HG03025 (cell line): ENCODE measurements at regions not wholly inside any gene's neighbourhood (a gene's known extent, or its start where the extent isn't known, plus 50 kb on each side); places are given as distances from the start of the nearest gene placed in this dataset.
A peak's percentile ranks its signal among the peaks of the same experiment; 100 is the strongest.
"Not testable (repeated sequence)": the region's sequence is repeated elsewhere in the genome, so short reads cannot be mapped to it uniquely, and the experiment has no call there.

Experiments used
- ATAC-seq: cut with Tn5 transposase; IDR thresholded peaks from one replicate; pipeline ENCODE4 v1.9.1; 2021; ENCODE audit warnings: mild to moderate bottlenecking, moderate library complexity; ENCODE audit not compliant: unreplicated experiment, low FRiP score

DNA sequence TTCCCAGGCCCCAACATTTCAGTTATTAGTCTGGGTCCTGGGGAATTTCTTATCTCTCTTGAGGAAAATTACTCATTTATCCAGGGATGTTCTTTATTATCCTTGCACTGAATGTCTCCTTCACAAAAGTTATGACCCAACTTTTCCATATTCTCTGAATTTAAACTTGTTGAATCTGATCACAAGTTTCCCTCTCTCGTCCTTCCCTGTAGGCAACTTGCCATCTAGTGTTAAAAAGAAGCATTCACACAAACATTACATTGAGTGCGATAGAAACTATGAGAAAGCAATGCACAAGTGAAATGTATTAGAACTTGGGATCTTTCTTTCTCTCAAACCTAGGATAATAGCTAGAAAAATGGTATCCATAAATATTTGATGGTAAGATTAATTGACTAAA lies 608.4 kb downstream of the FSCB start:
- no peak for ATAC-seq

DNA sequence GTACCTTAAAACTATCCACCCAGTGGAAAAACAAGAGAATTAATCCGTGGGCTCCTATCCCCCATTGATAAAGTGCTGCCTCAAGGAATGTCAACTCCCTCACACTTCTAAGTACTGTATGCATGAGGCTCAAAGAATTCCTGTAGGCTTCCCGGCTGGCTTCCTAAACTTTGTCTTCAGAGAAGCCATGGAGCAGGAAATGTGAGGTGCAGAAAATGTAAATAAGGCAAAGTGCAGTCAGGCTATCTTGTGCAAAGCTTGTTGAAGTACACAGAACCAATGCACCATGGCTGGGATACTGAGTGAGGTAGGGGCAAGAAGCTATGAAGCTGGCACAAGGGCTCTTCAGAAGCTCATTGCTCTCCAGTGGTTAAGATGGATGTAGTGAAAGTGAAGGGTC lies 611.0 kb downstream of the FSCB start:
- no peak for ATAC-seq

DNA sequence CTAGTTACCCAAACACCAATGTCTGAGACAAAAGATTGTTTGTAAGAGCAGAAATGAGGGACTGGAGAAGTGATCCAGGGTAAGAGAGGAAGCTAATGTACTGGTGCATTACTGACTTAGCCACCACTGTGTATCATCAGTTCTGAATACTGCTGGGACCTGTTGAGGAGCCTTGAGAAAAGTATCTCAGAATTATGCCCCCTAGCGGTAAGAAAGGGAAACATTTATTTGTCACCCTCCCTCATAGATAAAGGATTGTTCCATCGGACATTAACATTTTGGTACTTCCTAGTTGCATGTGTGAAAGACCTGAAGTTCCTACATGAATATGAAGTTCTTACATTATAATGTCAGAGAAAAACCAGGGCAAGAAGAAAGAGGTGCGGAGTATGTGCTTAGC lies 612.5 kb downstream of the FSCB start:
- peak; percentile 57 for ATAC-seq

GRCh38 chr14:43887523-43887922 lies 619.6 kb downstream of the FSCB start:
- ATAC-seq, result no peak

DNA sequence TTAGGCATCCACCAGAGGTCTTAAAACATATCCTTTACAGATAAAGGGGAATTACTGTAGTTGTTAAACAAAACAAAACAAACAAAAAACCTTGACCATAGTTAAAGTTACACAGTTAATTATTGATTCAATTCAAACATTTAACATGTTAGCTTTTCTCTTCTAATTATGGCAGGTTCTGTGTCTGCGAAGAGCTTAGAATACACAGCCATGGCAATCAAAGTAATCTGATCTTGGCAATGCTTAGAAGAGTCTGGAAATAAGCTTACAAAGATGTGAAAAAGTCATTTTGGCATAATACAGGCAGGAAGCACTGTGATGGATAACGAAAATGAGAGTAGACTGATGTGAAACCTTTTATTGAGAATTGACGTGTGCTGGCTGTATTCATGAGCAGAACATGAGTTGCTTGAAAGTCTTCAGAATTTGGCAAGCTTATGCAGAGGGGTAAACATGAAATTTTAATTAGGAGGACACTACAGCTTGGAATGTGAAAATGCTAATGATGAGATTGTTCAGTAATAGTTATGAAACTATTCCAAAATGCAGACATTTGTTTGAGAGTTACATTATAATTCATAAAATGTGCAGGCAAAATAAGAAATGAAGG lies 629.6 kb downstream of the FSCB start:
- no peak for ATAC-seq

GRCh38 chr14:43872752-43873655 lies 634.1 kb downstream of the FSCB start:
- no peak for ATAC-seq

- no peak for ATAC-seq
Observed at GRCh38 chr14:43872222-43872621, 634.9 kb downstream of the FSCB start.

GRCh38 chr14:43858981-43859380 lies 648.1 kb downstream of the FSCB start:
- no peak for ATAC-seq

GRCh38 chr14:43855556-43855955 lies 651.5 kb downstream of the FSCB start:
- ATAC-seq, result no peak

GRCh38 chr14:43853541-43853940 lies 653.5 kb downstream of the FSCB start:
- no peak for ATAC-seq

DNA sequence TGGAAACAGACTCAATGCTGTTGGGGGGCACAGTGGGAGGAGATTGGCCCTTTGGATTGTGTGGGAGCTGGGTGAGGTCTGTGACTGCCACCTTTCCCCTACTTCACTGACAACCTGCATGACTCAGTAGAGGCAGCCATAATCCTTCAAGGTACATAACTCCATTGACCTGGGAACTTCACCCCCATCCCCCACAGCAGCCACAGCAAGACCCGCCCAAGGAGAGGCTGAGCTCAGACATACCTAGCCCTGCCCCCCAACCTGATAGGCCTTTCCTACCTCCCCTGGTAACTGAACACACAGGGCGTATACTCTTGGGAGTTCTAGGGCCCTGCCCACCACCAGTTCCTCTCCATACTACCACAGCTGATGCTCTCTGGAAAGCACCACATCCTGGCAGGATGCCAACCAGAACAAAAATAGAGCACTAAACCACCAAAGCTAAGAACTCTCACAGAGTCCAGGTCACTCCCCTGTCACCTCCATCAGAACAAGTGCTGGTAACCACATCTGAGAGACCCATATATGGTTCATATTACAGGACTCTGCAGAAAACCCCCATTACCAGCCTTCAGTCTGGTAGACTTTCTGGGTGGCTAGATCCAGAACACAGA lies 703.9 kb downstream of the FSCB start:
- no peak for ATAC-seq

DNA sequence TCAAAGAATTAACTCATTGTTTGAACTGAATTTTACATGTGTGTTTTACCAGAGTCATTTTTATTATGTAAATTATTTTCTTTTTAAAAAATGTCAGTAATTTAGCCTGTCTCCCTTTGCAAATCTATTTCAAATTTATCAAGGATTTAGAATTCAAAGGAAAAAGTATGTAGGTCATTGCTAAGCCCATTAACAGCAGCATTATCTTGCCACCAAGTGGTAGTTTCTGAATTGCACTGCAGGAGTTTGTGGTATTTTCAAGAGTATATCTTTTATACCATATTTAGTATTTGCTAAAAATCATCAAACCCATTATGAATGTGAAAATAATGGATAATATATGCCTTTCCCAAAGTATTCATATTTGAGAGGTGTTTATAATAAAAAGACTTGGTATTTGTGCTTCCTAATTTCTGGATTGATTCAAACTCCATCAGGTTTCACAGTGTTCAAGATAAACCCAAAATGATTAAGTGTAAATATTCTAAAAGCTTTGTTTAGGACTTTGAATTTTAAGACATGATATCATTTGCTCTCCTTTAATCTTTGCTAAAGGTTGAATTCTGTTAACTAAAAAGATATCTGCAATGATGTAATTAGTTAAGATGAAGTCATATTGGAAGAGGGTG lies 711.4 kb downstream of the FSCB start:
- no peak for ATAC-seq

GRCh38 chr14:43793579-43793978 lies 713.5 kb downstream of the FSCB start:
- ATAC-seq, result no peak

DNA sequence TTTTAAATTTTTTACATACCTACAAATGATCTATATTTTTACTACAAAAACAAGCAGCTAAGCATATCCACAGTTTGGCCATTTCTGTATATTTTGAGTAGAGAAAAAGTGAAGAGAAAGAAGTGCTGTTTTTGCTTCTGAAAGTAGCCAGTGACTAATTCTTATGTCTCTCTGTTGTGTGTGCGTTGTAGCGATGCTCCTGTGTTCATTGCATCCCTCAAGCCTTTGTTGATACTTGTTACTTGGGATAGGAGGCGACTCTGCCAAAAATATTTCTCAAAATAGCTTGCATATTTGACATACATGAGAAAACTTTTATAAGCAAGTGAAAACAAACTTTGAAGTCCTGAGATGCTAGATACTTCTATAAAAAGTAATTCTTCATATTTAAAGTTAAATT lies 714.1 kb downstream of the FSCB start:
- no peak for ATAC-seq

DNA sequence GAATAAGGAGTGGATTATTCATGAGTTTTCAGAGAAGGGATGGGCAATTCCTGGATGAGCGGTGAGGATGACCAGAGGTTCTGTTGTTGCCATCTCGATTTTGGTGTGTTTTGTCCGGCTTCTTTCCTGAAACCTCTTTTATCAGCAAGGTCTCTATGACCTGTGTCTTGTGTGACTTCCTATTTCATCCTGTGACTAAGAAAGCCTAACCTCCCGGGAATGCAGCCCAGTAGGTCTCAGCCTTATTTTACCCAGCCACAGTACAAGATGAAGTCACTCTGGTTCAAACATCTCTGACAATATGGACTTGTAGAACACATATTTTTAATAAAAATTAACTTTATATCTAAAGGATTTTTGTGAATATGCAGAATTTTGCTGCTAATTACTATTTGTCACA lies 716.4 kb downstream of the FSCB start:
- no peak for ATAC-seq

DNA sequence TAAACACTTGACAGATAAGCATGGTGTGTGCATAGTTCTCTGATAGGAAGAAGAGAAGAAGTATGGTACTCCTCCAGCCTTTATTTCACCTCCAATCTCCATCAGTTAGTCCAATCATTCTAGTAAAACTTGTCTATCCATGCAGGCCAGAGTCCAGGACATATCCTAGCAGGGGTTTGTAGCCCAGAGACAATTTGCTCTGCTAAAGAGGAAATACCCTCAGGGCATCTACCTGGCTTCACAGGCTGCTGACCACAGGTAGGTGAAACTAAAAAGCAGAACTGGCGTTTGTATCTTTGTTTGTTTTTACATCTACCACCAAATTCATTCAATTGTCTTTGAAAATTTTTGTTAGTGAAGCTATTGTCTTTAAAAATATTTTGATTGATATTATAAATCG lies 717.6 kb downstream of the FSCB start:
- ATAC-seq, result no peak

GRCh38 chr14:43786066-43786762 lies 720.9 kb downstream of the FSCB start:
- no peak for ATAC-seq

DNA sequence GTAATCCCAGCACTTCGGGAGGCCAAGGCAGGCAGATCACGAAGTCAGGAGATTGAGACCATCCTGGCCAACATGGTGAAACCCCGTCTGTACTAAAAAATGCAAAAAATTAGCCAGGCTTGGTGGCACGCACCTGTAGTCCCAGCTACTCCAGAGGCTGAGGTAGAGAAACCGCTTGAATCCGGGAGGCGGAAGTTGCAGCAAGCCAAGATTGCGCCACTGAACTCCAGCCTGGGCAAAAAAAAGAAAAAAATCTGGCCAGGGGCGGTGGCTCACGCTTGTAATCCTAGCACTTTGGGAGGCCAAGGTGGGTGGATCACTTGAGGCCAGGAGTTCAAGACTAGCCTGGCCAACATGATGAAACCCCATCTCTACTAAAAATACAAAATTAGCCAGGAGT lies 722.7 kb downstream of the FSCB start:
- not testable (repeated sequence) for ATAC-seq

GRCh38 chr14:43778937-43779639 lies 728.0 kb downstream of the FSCB start:
- ATAC-seq, result no peak

GRCh38 chr14:43778570-43778936 lies 728.5 kb downstream of the FSCB start:
- no peak for ATAC-seq
